Lower lobe of right lung (tissue), 2 donors: ENCODE measurements at regions not wholly inside any gene's neighbourhood (a gene's known extent, or its start where the extent isn't known, plus 50 kb on each side); places are given as distances from the start of the nearest gene placed in this dataset.
"Not testable (repeated sequence)": the region's sequence is repeated elsewhere in the genome, so short reads cannot be mapped to it uniquely, and the experiment has no call there.

Experiments used
- ATAC-seq, 2 donors: fragments of 200-7000 bp; cut with Tn5 transposase; one replicate each; pipeline ENCODE4 v1.9.1; 2020 to 2022; ENCODE audit warnings: mild to moderate bottlenecking in 2 of 2, moderate library complexity in 2 of 2
- DNase-seq: peaks from one replicate; pipeline ENCODE4 v3.0.0-alpha.2; 2020
- H3K27ac ChIP-seq: fragments of 200-600 bp; one replicate; pipeline ENCODE4 v1.8.0; 2022
- H3K27me3 ChIP-seq: fragments of 200-600 bp; one replicate; pipeline ENCODE4 v1.8.0; 2022; ENCODE audit warnings: low read depth
- H3K36me3 ChIP-seq: fragments of 200-600 bp; one replicate; pipeline ENCODE4 v1.8.0; 2022; ENCODE audit warnings: mild to moderate bottlenecking
- H3K4me1 ChIP-seq: fragments of 200-600 bp; one replicate; pipeline ENCODE4 v1.8.0; 2022
- H3K4me3 ChIP-seq: fragments of 200-600 bp; one replicate; pipeline ENCODE4 v1.8.0; 2022; ENCODE audit warnings: mild to moderate bottlenecking
- H3K9me3 ChIP-seq: fragments of 200-600 bp; one replicate; pipeline ENCODE4 v1.8.0; 2022
- CTCF ChIP-seq: fragments of 200-600 bp; IDR thresholded peaks from one replicate; pipeline ENCODE4 v1.8.0; 2022; ENCODE audit warnings: antibody characterized with exemption, mild to moderate bottlenecking
- intact Hi-C: fragments of 100-400 bp; cut with DNase I; formaldehyde crosslinking; loops from one replicate; pipeline ENCODE4 v1.11.0; 2022
- donor health status: DM: no; HTN: yes; CAD: no; lungs with severe emphysema.

GRCh38 chr2:78817430-78817829 is 208.1 kb upstream of the REG3G start:
- no peaks in the 10 kb centered on the region for H3K9me3 ChIP-seq
- no peak for ATAC-seq
- no peak overlapping the region for H3K4me3 ChIP-seq
- H3K36me3 ChIP-seq = no peaks in the 10 kb centered on the region
- H3K27me3 ChIP-seq = no peaks in the 10 kb centered on the region
- no peak overlapping the region for H3K27ac ChIP-seq
- intact Hi-C loops = no loop called here
- TF ChIP-seq CTCF = no peak
- no peaks in the 10 kb centered on the region for H3K4me1 ChIP-seq
- DNase-seq = no peak

GRCh38 chr2:78832481-78832880 is 193.0 kb upstream of the REG3G start:
- DNase-seq = no peak
- intact Hi-C loops = no loop called here
- H3K36me3 ChIP-seq = no peaks in the 10 kb centered on the region
- no peaks in the 10 kb centered on the region for H3K27me3 ChIP-seq
- TF ChIP-seq CTCF = no peak
- no peak for ATAC-seq
- no peaks in the 10 kb centered on the region for H3K9me3 ChIP-seq
- H3K4me1 ChIP-seq = no peaks in the 10 kb centered on the region
- no peak overlapping the region for H3K27ac ChIP-seq
- H3K4me3 ChIP-seq = no peak overlapping the region

GRCh38 chr2:78839259-78839658 is 186.2 kb upstream of the REG3G start:
- Histone ChIP-seq H3K27ac (no peak overlapping the region), H3K4me1 (no peaks in the 10 kb centered on the region), H3K9me3 (no peaks in the 10 kb centered on the region), H3K36me3 (no peaks in the 10 kb centered on the region), H3K4me3 (no peak overlapping the region), H3K27me3 (no peaks in the 10 kb centered on the region)
- TF ChIP-seq CTCF = no peak
- no peak for ATAC-seq
- intact Hi-C loops = no loop called here
- DNase-seq = no peak

- H3K4me3 ChIP-seq, ATAC-seq, H3K4me1 ChIP-seq, H3K9me3 ChIP-seq, H3K27ac ChIP-seq, H3K36me3 ChIP-seq, DNase-seq, H3K27me3 ChIP-seq, intact Hi-C loops: not testable (repeated sequence)
Measured at GRCh38 chr2:78840311-78840710, 185.2 kb upstream of the REG3G start.

GRCh38 chr2:78845664-78846185 is 179.8 kb upstream of the REG3G start:
- intact Hi-C loops = no loop called here
- Histone ChIP-seq H3K27ac (no peak overlapping the region), H3K36me3 (no peaks in the 10 kb centered on the region), H3K27me3 (no peaks in the 10 kb centered on the region), H3K4me1 (no peaks in the 10 kb centered on the region), H3K9me3 (no peaks in the 10 kb centered on the region), H3K4me3 (no peak overlapping the region)
- no peak for TF ChIP-seq CTCF
- no peak for DNase-seq
- no peak for ATAC-seq

GRCh38 chr2:78861546-78861945 is 164.0 kb upstream of the REG3G start:
- intact Hi-C loops = no loop called here
- Histone ChIP-seq H3K36me3 (no peaks in the 10 kb centered on the region), H3K27ac (no peak overlapping the region), H3K27me3 (no peaks in the 10 kb centered on the region), H3K4me3 (no peak overlapping the region), H3K4me1 (no peaks in the 10 kb centered on the region), H3K9me3 (no peaks in the 10 kb centered on the region)
- ATAC-seq = no peak
- TF ChIP-seq CTCF = no peak
- no peak for DNase-seq
